GM18867 (cell line): ENCODE measurements at regions not wholly inside any gene's neighbourhood (a gene's known extent, or its start where the extent isn't known, plus 50 kb on each side); places are given as distances from the start of the nearest gene placed in this dataset.

Experiments used
- ATAC-seq: cut with Tn5 transposase; IDR thresholded peaks from one replicate; pipeline ENCODE4 v1.9.1; 2021; ENCODE audit warnings: mild to moderate bottlenecking, moderate library complexity; ENCODE audit not compliant: unreplicated experiment

DNA sequence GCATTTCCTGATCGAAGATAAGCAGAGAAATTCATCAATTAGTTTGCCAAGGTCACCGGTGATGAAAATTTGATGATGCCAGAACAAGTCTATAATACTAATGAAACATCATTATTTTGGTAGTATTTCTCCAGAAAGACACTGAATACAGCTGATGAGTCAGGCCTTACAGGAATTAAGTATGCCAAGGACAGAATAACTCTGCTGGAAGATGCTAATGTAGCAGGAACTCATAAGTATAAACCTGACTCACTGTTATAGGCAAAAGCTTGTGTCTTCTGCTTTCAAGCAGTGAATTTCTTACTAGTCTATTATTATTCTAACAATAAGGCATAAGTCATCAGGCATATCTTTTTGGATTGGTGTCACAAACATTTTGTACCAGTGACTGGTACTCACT, 1825.1 kb upstream of the IGFBP7 start:
- ATAC-seq, result no peak

DNA sequence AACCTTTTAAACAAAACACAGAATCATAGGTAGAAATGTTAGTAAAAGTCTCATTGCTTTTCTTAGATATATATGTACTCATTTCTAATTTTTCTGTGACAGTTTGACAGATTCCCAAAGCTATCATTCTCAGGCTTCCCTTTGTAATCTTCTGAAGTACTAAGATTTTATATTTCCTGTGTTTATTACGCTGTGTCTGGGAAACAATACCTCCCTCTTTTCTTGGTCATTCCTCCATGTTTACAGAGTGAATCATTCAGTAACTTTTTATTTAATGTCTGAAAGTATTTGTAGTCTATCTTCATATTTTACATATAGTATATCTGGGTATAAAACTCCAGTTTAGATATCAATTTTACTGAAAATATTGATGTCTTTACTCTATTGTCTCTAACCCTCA, 1826.3 kb upstream of the IGFBP7 start:
- no peak for ATAC-seq

DNA sequence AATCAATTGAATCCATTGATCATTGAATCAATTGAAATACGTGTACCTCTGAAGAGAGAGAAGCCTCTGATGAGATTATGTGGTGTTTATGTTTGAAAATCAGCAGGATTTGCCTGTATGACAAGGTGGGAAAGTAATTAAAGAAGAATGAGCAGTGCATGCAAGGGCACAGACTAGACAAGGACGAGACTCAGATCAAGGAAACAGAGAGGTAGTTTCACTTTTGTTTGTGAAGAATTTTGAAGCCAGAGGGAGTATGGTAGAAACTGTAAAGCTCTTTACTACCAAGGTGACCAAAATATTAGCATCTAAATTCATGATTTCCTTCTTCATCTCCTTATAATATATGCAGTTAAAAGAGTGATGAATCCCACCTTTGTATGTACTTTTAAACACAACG, 1830.0 kb upstream of the IGFBP7 start:
- no peak for ATAC-seq

DNA sequence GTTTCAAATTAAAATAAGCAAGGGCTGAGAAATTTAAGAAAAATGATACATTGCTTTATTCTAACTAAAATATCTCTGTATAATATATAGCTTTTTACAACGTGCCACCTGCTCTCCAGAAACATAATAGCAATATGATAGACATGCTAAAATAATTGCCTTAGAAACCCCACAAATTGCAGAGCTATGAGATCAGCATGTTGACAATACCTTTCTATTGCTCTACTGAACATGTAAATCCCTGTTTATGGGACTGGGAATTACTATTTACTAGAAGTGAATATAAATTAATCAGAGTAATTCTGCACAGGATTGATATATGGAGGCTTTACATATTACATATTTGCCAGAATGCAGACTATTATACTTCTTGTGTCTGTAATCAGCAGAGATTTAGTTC, 1831.1 kb upstream of the IGFBP7 start:
- ATAC-seq, result no peak

DNA sequence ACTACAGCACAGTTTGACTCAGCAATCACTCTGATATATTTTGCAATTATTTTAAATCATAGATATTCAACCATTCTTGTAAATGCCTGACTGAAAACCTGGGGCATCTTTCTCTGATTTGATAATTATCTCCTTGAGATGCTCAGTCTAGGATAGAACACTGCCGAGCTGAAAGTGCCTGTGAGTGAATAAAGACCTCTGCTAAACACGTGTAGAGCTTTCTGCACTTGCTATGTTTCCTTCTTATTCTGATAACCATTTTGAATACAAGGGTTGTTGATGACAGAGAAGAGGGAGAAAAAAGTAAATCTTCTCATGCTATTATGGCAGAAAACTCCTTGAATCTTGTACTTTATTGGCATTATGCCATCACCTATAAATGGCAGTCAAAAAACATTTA, 1843.4 kb upstream of the IGFBP7 start:
- no peak for ATAC-seq

DNA sequence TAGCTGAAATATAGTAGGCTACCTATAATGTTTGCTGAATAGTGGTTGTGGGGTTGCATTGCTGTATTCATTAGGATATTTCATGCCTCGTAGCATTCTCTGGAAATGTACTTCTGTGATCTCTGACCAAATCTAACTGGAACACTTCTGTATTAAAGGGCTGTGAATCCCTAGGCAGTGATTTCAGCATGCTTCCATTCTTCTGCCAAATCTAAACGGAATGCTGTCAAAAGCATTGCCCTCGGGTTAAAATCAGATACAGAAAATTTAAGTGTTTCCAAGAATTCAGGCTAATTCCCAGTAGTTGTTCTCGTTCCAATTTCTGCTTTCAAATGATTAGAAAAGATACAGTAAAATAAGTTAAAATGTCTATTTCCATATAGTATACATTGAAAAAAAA, 1847.5 kb upstream of the IGFBP7 start:
- ATAC-seq, result no peak

DNA sequence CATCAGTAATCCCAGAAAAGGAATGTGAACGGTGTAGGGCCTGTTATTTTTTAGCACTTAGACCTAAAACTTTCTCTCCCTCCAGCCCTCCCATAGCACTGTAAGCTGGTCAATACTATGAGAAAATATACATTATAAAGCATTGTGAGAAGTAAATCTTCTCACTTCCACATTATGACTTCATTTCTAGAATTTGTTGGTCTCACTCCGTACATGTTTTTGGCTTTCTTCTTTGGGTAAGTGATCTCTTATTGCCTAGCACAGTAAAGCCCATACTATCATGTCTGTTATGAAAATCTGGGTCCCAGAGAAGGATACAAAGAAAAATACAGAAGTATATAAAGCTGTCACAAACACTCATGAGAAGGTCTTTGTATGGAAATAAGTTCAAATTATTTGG, 1851.1 kb upstream of the IGFBP7 start:
- no peak for ATAC-seq

DNA sequence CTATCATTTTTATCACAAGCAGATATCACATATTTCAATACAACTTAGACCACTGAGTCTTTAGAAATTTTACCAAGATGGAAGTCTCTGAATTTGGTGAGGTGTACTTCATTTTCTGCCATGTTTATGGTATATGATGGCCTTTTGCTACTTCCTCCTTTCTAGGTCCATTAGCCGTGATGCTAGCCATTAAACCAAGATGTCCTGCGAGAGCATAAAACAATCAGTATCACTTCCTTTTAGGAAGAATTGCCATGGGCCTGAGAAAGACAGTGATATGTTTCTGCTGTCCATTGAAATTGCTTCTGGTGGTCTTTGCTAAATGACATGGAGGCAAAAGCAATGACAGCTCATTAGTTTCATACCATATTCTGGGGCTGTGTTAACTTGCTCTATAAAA, 1851.7 kb upstream of the IGFBP7 start:
- ATAC-seq, result no peak

DNA sequence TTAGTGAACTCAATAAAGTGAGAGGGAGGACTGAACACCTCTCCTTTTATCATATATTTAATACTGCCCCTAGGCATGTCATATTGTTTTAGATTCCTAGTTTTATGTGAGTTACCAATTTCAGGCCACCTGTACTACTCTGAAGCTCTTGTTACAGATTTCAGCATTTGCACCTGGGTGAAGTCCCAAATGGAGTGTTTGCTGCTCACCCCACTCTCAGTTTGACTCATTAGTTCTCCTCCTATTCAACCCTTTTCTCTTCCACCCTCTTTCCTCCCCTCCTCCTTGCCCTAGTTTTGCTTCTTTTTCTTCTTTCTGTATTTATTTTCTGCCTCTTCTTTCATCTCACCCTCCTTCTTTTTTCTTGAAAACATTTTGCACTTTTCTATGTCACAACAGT, 1852.2 kb upstream of the IGFBP7 start:
- no peak for ATAC-seq

DNA sequence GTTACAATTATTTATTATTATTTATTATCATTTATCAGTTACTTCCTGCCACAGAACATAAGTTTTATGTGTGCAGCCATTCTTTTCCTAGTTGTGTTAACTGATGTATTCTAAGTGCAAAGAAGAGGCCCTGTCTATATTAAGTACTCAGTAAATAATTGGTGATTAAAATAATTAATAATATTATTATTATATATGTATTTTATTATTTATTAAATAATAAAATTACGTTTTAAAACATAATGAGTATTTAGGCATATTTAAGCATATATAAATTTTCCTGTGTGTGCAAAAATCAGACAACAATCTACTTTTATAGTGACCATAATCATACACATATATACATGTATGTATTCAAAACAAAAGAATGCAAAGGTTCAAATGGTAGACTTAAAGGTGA, 1871.6 kb upstream of the IGFBP7 start:
- no peak for ATAC-seq

DNA sequence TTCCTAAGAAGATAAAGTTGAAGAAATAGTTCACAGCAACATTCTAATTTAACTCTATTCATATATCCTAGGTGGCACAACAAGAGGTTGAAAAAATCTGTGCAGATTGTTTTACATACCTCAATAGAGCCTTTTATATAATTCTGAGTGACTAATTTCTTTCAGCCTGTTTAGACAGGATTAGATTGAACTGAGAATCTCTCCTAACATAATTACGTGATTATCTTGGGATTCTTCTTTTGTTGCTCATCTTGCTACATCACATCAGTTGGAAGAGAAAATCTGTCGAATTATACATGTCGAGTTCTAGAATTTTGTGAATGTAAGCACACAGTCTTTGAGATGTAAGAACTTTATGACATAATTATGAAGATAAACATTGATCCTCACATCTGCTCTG, 1873.7 kb upstream of the IGFBP7 start:
- ATAC-seq, result no peak

DNA sequence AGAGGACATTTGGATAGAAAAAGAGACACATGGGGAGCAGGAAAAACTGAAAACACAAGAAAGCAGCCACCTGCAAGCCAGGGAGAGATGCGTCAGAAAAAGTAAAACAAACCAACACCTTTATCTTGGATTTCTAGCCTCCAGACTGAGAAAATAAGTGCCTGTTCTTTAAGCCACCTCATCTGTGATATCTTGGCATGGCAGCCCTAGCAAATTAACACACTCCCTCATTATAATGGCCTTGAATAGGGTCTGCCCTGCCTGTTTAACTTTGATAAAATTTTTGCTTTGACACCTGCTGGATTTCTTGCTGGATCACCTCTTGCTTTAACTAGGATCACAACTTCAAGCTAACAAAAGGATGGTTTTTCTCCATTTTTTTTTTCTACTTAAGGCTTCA, 1892.0 kb upstream of the IGFBP7 start:
- ATAC-seq, result no peak

DNA sequence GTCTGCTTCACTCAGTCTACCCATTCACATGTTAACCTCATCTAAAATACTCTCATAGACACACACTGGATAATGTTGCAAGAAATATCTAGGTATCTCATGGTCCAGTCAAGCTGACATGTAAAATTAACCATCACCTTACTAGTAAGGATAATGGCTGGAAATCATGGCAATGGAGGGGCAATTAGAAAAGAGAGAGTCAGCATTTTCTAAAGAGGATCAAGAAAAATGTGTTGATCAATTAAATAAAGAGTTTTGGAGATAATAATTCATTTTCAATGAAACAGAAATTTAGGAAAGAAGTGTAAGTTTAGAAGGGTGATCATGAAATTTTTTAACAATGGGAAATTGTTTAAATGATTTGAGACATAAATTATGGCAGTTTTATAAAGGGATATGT, 1914.1 kb upstream of the IGFBP7 start:
- ATAC-seq, result no peak

DNA sequence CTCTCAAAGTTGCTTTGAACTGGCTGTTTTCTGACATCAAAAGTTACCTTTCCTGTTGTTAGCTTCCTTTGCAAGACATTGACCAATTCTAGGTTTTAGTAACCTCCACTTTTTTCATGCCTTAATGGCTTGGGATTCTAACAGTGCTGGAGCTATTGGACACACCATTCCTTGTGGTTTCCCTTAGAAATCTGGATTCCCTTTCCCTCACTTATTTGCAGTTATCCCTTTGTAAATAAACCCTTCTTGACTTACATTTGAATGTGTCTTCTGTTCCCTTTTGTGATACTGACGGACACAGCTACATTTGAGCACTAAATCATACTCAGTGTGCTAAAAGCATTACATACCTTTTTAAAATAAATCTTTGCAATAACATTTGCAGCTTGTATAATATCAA, 1927.6 kb upstream of the IGFBP7 start:
- ATAC-seq, result no peak

DNA sequence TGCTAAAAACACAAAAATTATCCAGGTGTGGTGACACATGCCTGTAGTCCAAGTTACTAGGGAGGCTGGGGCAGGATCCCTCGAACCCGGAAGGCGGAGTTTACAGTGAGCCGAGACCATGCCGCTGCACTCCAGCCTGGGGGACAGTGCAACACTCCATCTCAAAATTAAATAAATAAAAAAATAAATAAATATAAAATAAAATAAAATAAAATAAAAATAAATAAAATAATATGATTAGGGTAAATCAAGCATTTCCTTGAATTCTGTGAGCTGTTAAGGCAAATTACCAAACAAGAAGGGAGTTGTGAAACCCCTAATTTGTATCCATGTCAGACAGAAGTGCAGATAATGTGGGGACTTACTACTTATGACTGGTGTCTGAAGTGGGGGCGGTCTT, 1928.9 kb upstream of the IGFBP7 start:
- ATAC-seq, result no peak

DNA sequence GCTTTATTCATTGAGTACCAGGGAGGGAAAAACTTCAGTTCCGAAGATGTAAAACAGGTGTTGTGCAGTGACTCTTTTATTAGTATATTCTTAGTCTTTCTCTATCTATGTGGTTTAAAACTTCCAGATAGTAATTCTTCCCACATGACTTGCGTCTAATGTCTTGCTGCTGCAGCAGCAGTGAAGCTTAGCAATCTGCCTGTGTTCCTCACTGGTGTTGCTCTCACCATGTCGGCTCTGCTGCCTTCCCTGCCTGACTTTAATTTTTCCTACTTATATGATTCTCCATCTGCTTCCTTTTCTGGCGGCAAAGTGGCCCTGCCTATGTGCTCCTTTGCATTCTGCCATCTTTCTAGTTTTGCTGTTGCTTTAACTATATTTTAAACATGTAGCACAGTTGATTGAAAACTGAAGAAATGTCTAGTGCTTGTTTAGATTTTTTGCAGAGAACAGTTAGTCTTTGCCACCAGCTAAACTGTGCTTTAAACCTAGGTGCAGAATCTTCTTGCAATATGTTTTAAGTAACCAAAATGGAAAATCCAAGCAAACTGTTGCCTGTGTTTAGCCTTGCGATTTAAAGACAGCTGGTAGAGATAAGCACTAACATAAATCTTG, 1934.2 kb upstream of the IGFBP7 start:
- no peak for ATAC-seq

DNA sequence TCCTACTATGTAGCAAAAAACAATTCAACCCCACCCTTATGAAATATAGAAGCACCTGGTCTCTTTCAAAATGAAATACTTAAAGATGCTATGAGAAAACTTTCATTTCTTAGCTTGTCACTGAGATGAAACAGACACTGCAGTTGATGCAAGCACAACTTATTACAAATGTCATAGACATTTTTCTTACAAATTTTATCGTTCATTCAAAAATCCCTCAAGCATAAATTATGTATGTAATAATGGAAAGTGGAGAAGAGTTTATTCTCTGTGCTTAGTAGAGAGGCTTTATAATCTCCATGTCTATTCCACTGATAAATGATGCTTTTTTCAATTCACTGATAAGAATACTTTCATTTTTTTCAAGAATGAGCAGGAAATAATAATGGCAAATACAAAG, 1943.9 kb upstream of the IGFBP7 start:
- ATAC-seq, result no peak

DNA sequence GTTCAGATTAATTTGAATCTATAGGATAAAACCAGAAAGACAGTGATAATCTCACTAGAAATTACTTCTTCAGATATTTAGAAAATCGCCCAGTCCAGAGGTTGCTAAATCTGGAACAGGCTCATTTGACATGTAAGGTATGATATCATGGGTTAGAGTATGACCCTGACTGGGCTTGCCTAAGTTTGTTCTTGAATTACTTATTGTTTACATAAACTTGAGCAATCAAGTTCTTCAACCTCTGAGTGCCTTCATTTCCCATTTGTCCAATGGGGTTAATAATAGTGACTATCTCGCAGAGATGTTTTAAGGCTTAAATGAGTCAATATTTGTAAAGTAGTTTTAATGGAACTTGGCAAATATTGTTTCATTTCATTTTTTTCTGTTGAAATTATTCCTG, 1947.6 kb upstream of the IGFBP7 start:
- no peak for ATAC-seq

DNA sequence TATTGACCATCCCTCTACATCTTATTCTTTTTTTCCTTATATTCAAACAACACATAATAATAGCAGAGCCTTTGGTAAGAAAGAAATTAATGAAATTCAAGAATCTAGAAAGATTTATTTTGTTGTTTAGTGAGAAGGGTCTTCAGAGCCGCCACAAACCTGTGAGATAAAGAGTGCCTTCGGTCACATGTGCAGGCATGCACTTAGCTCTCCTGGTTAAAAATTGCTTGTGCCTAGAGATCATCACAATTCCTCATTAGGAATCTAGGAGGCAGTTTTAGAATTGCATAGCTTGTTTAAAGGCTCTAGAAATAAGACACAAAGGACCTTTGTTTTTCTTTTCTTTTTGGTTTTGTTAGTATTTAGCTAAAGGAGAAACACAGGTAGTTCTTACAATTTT, 1948.4 kb upstream of the IGFBP7 start:
- ATAC-seq, result no peak

DNA sequence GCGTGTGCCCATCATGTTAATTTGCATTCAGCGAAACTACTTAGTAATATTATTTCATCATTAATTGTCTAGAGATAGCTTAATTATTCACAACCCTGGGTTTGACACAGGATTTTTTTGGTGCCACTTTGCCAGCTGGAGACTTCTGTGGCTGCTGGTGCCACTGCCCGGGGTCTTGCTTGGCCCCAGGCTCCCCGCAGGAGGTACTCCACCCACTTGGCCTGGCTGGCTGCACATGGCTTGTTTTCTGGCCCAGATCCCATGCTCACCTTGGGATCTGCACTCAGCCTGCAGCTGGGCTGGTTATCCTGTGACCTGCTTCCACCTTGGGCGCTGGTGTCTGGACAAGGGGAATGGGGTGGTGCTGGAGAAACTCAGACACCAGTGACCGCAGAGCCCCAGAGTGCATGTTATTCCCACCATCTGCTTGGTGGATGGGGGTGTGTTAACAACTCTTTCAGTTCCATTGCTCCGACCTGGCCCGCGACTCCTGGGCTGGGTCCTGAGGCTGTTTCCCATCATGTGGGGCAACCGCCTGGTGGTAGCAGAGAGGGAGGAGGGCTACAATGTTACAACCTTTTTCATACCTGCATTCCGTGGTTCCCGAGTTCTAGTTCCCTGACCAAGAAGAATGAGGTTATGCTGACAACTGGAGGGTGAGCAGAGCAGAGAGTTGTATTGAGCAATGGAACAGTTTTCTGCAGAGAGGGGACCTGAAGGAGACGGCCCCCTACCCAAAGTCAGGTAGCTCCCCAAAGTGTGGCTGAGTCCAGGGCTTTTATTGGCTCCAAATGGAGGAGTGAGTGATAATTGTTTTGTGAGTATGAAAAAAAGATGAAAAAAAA, 1950.0 kb upstream of the IGFBP7 start:
- ATAC-seq, result no peak

DNA sequence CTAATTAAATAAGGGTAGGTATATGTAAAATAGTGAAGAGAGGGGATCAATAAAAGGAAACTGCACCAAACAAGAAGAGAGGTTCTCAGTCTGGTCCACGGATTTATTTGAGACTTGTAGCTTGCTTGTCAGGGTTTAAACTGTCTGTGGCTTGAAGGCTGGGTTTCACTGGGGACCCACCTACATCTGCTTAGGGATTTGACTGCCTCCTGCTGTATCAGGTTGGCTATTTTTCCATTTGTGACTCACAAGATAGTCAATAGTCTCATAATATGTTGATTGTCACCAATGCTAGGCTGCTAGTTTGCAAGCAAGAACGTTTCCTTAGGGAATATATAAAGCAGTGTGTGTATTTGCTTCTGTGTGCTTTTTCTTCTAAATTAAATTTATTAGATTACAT, 1950.7 kb upstream of the IGFBP7 start:
- no peak for ATAC-seq

DNA sequence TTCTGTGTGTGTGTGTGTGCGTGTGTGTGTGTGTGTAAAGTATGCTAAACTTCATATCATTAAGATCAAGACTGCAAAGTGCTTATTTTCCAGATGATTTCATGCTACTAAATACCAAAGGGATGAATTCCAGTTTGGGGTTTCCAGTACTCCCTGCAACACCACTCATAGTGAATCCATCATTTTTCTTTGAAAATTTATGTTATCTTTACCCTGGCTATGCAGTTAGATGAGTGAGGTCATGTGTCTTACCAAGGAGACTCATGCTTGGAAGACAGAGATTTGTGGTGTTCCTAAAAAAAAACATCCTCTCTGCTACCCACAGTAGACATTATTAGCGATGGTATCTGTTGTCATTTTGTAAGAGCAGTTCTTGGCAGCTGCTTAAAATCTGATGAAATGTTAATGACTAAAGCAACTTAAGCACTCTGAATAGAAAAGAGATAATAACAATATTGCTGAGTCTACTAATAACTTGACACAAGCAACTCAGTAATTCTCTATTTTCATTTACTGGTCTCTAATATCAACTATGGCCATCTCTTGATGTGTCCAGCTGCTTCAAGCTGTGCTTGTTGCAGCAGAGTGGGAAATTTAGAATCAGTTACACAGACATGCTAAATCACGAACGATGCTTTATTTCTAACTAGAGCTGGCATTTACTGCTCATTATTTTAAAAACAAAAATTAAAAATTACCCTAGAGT, 1953.0 kb upstream of the IGFBP7 start:
- ATAC-seq, result no peak
